ENCODE measurements at regions not wholly inside any gene's neighbourhood (a gene's known extent, or its start where the extent isn't known, plus 50 kb on each side); places are given as distances from the start of the nearest gene placed in this dataset.

DNA sequence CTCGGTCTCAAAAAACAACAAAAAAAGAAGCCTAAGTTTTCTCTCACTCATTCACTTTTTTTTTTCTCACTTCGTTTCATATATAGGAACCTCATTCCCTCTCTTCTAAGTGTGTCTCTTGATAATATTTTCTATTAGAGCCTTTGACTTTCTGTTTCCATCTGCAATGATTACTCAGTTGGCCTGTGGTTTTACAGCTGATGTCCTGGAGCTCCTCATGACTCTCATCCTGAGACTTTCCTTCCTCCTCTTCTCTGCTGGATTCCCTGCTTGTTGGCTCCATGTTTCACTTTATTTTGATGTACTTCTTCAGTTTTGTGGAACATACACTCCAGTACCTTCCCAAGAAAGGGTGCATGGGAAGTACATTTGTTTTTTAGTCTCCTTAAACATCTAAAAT, 154.2 kb upstream of the GATA6 start:
- Mint-ChIP-seq H3K4me1 (peaks cover 4 to 5% of the 10 kb centered on the region in 2 experiments), H3K36me3 (ENCODE audit: insufficient read depth in 1 of 3, low read depth in 3 of 3) (peaks cover 0 to 4% (median 0%) of the 10 kb centered on the region in 3 experiments; a peak in 2 of 7 replicates), H3K27ac (no peak overlapping the region), H3K9me3 (peaks cover 9 to 15% of the 10 kb centered on the region in 2 experiments), H3K4me3 (no peak overlapping the region), H3K27me3 (ENCODE audit: low read depth) (no peaks in the 10 kb centered on the region; the same call in 1 of the 2 replicates)
- Histone ChIP-seq H4K5ac (ENCODE audit: insufficient read length, low read depth, low read length) (no peak overlapping the region), H3K79me2 (ENCODE audit: insufficient read depth, low read length) (no peaks in the 10 kb centered on the region), H2BK5ac (ENCODE audit: insufficient read length, low read length) (no peak overlapping the region), H3K56ac (ENCODE audit: insufficient read length, low read depth, low read length) (no peak overlapping the region), H2BK12ac (ENCODE audit: insufficient read length, low read depth, low read length) (no peak overlapping the region), H3K4me1 (ENCODE audit: insufficient read depth, low read length) (no peaks in the 10 kb centered on the region), H3K18ac (ENCODE audit: insufficient read length, low read depth, low read length) (no peak overlapping the region), H2AFZ (ENCODE audit: low read length) (no peak overlapping the region), H3K79me1 (ENCODE audit: insufficient read depth, low read depth, low read length, poor library complexity, severe bottlenecking) (no peaks in the 10 kb centered on the region), H3K9ac (ENCODE audit: extremely low read depth, insufficient read length, low read length) (no peak overlapping the region), H3K4ac (ENCODE audit: low read depth, low read length) (no peak overlapping the region), H3K14ac (ENCODE audit: insufficient read depth, low read length) (no peak overlapping the region), H2BK20ac (ENCODE audit: low read depth, low read length, poor library complexity, severe bottlenecking) (no peak overlapping the region), H3K4me2 (ENCODE audit: insufficient read depth, insufficient read length, low read length) (no peak overlapping the region), H3K23ac (ENCODE audit: insufficient read length, low read depth, low read length) (no peak overlapping the region), H4K8ac (replicated peaks; ENCODE audit: insufficient read length, low read depth, low read length) (no peak overlapping the region), H2BK15ac (ENCODE audit: low read depth, low read length) (no peak overlapping the region), H2BK120ac (ENCODE audit: low read depth, low read length, poor library complexity, severe bottlenecking) (no peak overlapping the region), H3K9me3 (ENCODE audit: control insufficient read depth, low read depth, low read length) (no peaks in the 10 kb centered on the region), H2AK5ac (ENCODE audit: insufficient read length, low read length) (no peak overlapping the region), H4K20me1 (ENCODE audit: control insufficient read depth, insufficient read depth, insufficient read length) (no peaks in the 10 kb centered on the region), H3K27ac (ENCODE audit: insufficient read length, low read depth, low read length) (no peak overlapping the region), H3K23me2 (ENCODE audit: insufficient read length, low read depth, low read length, poor library complexity, severe bottlenecking) (no peaks in the 10 kb centered on the region), H3K27me3 (ENCODE audit: insufficient read depth, low read length) (no peaks in the 10 kb centered on the region), H4K91ac (ENCODE audit: insufficient read length, low read depth, low read length) (no peak overlapping the region), H3T11ph (ENCODE audit: low read length) (no peak overlapping the region)
- no peak for DNase-seq
- TF ChIP-seq CTCF (conservative IDR thresholded peaks at IDR 0.05) = no peak
- WGBS (ENCODE audit: extremely low coverage, insufficient read length, low lambda C conversion rate) = 100% methylated on average over 1 of the region's 2 CpGs

Measured in H9 (cell line).